HG02973 (cell line): ENCODE measurements at regions not wholly inside any gene's neighbourhood (a gene's known extent, or its start where the extent isn't known, plus 50 kb on each side); places are given as distances from the start of the nearest gene placed in this dataset.
A peak's percentile ranks its signal among the peaks of the same experiment; 100 is the strongest.

Experiments used
- ATAC-seq: cut with Tn5 transposase; IDR thresholded peaks from one replicate; pipeline ENCODE4 v1.9.1; 2021; ENCODE audit warnings: moderate library complexity; ENCODE audit not compliant: unreplicated experiment

DNA sequence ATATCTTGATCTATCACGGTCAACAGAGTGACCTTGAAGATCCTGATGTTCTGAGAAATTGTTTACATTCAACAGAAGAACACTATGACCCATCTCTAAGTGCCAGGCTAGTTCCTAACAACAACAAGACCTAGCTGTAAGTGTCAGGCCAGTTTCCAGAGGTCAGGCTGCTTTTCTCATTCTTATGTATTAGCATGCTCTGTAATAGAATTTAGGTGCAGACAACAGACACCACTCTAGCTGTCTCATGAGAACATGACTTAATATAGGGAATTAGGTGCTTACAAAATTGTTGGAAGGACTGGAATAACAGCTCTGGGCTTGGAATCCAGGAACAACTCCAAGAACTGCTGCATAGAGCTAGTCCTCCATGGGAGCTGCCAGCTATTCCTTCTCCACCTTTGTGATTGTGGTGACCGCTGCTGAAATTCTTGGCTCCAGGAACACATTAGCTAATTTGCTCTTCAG is 138.7 kb downstream of the SNX18 start:
- ATAC-seq, result no peak

DNA sequence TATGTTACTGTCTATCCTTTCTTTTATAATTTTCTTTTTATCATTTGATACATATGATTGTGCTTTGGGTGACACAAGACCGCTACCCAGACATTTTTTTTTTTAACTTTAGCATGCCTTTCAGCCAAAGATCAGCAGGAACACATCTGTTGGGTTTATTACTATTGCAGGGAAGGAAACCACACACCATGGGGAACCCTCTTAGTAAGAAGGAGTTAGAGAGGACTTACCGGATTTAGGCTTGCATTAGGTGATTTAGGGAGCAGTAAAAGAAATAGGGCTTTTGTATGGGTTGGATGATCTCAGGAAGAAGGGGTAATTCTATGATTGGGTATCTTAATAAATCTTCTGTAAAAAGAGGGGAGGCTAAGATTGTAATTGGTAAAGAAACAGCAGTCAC is 138.2 kb downstream of the SNX18 start:
- no peak for ATAC-seq

DNA sequence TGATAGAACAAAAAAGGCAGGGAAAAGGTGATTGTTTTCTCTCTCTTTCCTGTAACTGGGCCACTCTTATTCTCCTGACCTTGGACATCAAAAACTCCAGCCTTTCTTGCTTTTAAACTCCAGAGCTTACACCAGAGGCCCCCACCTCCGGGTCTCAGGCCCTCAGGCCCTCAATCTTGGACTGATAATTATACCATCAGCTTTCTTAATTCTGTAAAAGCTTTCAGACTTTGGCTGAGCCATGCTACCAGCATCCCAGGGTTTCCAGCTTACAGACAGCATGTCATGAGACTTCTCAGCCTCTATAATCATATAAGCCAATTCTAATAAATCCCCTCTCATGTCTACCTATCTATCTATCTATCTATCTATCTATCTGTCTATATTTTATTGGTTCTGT is 137.7 kb downstream of the SNX18 start:
- no peak for ATAC-seq

DNA sequence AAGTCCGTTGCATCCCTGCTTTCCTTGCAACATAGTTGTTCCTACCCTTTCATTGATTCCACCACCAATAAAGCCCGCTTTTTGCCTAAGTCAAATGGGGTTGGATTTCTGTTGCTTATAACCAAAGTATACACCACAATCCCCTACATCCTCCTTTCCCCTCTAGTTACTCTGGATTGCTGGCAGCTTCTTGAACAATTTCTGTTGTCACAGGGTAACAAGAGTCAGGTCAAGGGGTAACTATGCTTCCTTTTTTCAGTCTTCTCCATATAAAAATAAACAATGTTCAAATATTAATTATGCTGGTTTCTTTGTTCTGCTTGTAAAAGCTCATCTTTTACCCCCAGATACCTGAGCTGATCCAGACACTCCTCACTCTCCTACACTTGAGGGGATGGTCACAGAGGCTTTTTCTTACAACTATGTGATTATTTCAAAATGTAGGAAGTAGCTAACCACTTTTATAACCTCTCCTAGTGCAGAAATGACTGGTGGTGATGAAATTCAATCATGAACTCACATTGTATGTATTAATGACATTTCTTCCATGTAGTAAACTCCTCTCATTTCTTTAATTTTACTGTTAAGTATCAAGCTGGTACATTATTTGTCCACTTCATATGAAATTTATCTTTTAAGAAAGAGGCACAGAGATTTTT is 136.5 kb downstream of the SNX18 start:
- no peak for ATAC-seq

DNA sequence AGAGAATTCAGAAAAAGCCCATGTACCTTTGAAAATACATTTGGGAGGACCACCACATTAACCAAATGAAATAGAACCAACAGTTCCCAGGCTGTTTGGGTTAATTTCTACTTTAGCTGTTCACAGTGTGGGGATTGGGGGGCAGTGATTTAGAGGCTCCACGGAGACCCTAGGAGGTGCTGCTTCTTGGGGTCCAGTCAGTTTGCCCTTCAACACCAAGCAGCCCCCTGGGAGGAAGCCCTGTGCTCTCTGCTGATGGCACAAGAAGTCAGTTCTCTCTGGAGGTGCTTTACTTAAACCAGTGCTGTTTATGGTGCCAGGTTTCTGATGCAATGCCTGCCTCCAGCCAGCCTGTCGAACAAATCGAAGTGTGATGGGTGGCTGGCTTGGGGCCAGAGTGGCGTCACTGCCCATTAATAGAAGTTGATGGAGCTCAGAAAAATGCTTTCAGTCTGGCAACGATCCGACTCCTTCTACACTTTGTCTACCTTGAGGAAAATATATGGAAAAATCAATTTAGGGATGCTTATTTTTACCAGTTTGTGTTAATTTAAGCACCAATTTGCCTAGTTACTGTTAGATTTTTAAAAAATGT is 134.0 kb downstream of the SNX18 start:
- no peak for ATAC-seq

DNA sequence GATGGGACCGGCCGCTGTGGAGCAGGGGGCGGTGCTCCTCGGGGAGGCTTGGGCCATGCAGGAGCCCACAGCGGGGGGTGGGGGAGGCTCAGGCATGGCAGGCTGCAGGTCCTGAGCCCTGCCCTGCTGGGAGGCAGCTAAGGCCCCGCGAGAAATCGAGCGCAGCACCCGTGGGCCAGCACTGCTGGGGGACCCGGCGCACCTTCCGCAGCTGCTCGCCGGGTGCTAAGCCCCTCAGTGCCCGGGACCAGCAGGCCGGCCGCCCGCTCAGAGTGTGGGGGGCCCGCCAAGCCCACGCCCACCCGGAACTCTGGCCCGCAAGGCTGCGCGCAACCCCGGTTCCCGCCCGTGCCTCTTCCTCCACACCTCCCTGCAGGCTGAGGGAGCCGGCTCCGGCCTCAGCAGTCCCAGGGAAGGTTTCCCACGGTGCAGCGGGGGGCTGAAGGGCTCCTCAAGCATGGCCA is 131.5 kb downstream of the SNX18 start:
- ATAC-seq, result no peak

DNA sequence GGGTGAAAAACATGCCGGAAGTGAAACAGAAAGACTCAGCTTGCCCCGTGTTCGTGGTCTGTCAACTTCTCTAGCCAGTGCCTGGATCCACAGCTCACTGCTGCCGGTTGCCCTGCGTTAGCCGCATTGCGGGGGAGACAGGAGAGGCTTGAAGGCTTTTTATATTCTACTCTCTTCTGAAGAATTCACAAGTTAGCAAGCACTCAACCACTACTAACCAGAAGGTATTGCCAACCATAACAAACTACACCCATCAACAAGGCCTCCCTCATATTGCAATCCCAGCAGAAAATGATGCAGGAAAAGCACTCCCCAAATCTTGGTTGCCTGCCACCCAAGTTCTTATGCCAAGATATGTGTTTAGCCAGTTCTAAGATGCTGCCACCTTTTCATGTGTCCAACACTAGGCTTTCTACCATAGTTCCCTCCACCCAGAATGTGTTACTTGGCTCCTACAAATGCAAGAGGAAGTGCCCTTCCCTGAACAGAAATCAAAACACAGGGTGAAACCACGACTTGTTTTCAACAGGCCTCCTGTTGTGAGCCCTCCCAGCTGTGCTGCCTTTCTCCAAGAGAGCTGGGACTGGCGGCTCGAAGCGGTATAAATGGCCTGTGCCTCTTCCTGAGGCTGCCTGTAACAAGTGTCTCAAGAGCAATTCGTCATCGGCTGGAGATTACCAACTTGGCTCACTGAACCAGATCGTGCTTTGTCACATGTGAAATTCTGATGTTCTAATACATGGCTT is 129.0 kb downstream of the SNX18 start:
- peak; percentile 91 for ATAC-seq

DNA sequence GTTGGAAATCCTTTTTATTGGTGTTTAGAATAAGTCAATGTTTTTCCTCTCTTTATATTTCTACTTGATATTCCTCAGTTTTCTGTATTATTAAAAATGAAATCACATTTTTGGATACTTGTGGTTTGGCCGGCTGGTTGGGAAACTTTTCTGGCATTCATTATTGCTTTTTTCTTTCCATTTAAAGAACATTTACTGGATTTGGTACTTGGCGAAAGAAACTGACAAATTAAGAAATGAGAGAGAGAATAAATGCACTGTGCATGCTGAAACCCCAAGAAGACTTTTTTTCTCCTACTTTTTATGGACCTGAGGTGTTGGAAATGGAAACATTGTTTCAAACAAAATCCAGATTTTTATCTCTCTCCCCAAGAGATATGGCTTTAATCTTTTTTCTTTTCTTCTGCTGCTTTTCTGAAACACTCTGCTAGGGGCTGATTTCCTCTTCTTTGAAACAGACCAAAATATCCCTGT is 128.4 kb downstream of the SNX18 start:
- ATAC-seq, result no peak

DNA sequence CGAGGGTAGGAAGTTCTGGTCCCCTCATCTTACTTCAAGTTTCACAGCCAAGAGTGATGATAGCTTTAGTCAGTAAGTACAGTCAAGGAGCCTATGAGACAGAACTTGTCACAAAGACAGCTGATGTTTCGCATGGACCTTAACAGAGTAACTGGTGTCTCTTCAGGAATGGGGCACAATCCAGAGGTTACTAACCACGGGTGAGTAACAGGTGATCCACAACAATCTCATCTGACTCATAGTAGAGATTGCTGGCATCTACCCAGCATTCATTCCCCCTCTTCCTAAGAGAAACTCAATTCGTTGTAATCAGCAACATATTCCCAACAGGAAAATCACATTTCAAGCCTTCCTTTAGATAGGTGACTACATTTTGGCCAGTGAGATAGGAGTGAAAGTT is 126.7 kb downstream of the SNX18 start:
- ATAC-seq, result no peak

DNA sequence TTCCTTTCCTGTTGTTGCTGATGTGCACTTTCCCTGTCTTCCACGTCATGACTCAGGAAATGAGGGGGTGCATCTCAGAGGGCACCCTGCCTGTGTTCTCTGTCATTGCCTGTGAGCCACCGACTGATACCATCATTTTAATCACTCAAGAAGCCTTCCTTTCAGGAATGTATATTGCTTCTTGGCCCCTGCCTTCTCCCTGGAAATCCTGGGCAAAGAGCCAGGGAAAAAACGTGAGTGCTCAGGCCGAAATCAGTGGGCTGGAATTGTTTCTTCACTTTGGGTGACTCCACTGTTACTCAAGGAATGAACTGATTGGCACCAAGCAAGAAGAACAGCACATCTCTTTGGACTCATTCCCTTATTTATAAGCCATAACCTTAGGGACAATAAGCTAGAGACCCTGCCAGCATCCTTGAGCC is 126.1 kb downstream of the SNX18 start:
- no peak for ATAC-seq

DNA sequence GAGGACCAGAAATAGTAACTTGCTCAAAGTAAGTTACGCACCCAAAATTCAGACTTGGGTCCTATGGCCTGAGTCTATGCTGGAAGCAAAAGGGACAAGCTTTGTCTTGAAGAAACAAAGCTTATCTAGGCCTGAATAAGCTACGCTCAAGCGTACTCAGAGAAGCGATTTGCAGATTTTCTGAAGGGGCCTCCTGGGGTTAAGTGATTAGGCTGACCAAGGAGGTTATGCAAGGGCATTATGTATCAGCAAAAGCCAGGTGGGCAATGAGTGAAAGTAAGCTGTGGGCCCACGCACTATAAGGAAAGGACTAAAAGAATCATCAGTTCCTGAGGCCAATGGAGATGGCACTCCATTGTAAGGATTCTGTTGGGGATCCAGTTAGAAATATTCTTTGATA is 122.1 kb downstream of the SNX18 start:
- ATAC-seq, result no peak

DNA sequence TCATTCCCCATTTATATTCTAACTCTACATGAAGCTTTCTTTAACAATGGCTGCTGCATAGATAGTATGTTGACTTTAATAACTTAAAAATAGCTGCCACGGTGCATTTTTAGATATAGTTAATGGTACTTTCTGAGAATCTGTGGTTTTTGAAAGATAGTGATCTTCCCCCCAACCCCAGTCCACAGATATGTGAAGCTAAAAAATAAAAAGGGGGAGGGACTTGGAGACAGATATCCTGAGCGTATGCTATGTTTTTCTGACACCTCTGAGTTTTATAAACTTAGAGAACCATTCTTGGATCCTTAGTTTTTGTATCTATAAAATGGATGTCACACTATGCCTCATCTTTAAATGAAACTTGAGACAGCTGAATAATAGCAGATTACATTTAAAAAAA is 120.5 kb downstream of the SNX18 start:
- ATAC-seq, result no peak

DNA sequence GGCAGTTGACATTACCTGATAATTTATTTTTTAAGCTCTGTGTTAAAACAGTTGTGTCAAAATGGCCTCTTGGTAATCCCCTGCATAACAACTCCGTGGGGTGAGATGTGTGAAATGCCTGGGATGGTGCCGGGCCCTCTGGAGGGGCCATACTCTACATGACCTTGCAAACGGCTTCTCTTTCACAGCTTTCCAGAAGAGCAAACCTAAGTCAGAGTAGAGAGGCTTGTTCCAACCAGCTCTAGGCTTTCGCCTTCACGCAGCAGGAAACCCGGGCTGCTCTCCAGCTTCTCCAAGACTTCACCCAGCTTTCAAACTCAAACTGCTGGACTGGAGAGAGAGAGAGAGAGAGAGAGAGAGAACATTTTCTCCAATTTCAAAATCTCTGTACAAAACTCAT is 120.1 kb downstream of the SNX18 start:
- no peak for ATAC-seq

DNA sequence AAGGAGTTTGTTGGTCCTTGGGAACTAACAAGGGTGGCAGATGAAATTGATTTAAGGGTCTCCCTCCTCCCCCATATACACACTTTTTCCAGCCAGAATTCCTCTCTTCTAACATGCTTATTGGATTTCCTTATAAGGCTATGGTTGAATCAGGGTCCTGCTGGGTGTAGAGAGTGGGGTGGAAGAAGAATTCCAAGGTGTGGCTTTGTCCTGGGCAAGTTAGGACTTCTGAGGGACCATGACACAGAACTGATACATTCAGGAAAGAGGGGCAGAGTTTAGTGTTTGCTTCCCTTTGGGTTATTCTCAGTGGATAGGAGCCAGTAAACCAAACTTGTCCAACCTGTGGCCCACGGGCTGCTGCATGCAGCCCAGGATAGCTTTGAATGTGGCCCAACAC is 116.5 kb downstream of the SNX18 start:
- no peak for ATAC-seq

DNA sequence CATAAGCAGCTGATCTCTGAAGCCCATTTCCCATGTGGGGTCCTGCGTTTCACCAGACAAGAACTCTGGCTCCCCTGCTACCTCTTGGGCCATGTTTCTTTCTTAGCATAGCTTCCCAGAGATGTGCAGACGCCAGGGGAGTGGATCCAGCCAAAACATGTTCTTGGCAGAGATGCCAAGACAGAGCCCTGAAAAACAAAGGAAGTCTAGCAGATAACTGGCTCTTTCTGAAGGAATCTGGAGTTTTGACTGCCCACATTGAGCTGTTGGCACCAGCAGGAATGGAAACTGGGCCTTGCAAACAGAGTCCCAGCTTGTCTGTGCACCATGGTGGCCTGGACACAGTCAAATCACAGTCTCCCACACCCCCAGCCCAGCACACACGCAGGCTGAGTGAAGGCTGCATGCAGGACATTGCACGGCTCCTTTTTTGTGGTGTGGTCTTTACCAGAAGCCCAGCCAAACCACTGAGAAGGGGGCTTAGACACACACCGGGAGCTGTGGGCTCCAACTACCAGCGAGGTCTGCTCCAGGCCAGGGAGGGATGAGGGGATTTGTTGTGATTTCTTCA is 114.7 kb downstream of the SNX18 start:
- no peak for ATAC-seq

DNA sequence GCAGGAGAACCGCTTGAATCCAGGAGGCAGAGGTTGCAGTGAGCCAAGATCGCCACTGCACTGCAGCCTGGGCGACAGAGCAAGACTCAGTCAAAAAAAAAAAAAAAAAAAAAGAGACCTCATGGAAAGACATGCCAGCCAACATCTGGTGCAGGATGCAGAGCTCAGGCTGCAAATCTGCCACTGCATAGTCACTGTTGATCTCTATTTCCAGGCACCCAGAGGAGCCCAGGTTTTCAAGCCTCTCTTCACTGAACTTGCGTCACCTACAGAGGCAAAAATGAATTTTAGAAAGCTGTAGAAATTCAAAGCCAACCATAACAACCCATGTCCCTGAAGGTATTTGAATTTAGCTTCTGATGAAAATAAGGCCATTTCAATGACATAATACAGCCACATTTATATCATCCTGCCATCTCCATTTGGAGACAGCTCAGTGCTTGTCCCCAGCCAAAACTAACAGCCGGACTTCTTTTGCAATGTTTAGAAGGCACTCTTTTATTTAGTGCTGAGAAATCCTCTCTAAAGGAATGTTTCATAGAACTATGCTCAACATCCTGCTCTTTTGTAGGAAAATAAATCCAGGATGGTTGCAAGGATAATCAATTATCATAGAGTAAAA is 113.3 kb downstream of the SNX18 start:
- no peak for ATAC-seq

DNA sequence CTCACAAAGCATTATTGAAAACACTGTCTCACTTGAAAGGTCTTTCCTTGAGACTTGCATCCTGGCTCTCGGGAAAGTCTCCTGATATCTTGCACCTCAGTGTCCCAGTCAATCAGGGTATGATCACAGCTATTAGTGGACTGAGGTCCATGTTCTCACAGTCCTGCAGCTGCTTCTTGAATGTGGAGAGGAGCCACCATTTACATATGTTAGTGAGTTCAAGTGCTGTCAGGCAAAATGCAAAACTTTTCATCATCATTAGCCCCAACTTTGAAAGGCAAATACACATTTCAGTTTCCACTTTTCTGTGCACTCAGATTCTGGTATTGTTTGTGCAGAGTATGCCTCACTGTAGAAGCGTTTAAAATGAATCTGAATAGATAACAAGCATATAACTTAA is 111.6 kb downstream of the SNX18 start:
- ATAC-seq, result no peak

DNA sequence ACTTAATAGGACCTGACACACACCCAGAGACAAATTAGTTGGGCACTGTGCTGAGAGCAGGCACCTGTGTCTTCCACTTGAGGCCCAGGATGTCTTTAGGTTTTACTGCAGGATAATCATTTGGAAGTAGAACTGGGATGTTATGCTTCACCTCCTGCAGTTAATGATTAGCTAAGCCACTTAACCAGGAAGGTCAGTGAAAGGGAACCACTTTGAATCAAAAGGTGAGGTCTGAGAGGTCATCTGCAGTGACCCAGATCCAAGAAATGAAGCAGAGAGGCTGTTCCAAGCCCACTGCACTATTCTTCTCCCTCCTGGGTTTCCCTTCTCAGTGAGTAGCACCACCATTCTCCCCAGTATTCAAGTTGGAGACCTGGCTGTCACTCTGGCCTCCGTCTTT is 110.5 kb downstream of the SNX18 start:
- ATAC-seq, result no peak

DNA sequence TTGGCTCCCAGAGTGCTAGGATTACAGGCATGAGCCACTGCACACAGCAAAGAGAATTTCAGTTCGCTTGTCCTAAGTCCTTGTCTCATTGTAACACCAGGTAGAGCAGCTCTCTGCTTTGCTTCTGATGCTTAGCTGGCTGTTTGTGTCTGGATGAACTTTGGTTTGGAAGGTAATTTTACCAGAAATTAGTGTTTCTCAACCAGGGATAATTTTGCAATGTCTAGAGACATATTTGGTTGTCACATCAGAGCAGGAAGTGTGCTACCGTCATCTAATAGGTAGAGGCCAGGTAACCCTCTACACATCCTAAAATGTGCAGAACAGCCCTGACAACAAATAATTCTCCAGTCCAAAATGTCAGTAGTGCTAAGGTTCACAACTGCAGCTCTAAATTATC is 108.8 kb downstream of the SNX18 start:
- ATAC-seq, result no peak

DNA sequence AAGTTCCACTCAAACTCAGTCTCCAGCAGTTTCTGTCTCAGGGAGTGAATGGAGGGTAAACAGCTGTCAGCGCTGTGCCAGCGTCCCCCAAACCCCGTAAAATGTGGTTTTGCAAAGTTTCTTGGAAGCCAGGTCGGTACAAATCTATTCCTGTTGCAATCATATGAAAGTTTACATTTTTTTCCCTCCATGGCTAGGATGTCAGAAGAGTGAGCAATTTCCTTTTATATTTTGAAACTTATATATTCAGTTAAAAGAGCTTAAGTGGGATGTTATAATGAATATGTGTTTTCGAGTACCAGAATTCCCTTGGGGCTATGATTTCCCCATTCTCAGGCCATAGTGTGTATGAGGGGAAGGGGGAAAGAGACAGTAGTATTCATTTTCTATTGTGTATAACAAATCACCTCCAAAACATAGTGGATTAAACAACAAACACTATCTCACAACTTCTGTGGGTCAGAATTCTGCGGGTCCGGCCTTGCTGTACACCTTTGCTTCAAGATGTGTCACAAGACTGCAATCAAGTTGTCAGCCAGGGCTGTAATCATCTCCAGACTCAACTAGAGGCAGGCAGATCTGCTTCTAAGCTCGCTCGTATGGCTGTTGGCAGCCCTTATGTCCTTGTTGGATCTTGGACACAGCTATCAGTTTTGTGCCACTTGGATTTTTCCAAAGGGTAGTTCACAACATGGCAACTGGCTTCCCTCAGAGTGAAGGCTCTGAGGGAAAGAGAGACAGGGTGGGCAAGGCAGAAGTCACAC is 107.4 kb downstream of the SNX18 start:
- no peak for ATAC-seq

DNA sequence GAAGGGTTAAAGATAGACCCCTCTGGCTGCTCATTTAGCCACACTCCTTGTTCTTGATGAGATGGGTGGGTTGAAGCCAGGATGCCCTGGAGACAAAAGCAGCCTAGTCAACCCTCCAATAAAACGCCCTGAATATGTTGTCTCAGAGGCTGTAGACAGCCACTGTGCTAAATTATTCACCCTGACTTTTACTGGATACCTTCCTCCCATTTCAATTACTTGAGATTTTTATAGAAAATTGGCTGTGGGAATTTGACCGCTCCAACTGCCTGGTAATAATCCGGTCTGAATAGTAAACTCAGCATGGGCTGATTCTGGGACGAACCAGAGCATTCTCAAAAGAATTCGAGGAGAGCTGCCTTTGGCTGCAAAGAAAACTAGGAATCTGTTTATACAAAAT is 104.2 kb downstream of the SNX18 start:
- no peak for ATAC-seq
